H1 (cell line): ENCODE measurements at regions not wholly inside any gene's neighbourhood (a gene's known extent, or its start where the extent isn't known, plus 50 kb on each side); places are given as distances from the start of the nearest gene placed in this dataset.

Source experiments
- CTCF ChIA-PET: fragments of 300-600 bp; sonication (Branson Sonifier 250); formaldehyde crosslinking; loops from one replicate; lab custom pipeline; 2021; ENCODE audit not compliant: partially characterized antibody; lab: Charles Lee
- POLR2A ChIA-PET: fragments of 300-600 bp; sonication (Branson Sonifier 250); formaldehyde crosslinking; loops from one replicate; lab custom pipeline; 2021; ENCODE audit warnings: inconsistent platforms; ENCODE audit not compliant: partially characterized antibody; lab: Charles Lee
- DNase-seq, 2 experiments: peaks; one replicate each; pipeline versions ENCODE4 v3.0.0 to v3.0.0-alpha.2; 2010 to 2022; ENCODE audit warnings: low spot score in 2 of 2, low read depth in 1 of 2, mixed read lengths in 1 of 2
- FAIRE-seq: peaks from 2 replicates; lab custom pipeline; 2011; peaks lifted over from hg19 to GRCh38; lab: Jason Lieb, UNC
- H2AFZ ChIP-seq: 2 replicates; pipeline ENCODE4 v1.8.1; 2012; ENCODE audit warnings: low read length, inconsistent platforms
- H2AK5ac ChIP-seq: 2 replicates; pipeline ENCODE4 v1.6.1; 2013; ENCODE audit warnings: low read depth, low read length
- H2BK120ac ChIP-seq: replicated peaks from 2 replicates; pipeline ENCODE3; 2013; ENCODE audit warnings: low read depth, low read length, inconsistent platforms
- H2BK12ac ChIP-seq: 2 replicates; pipeline ENCODE4 v1.6.1; 2013; ENCODE audit warnings: low read depth, low read length
- H2BK15ac ChIP-seq: 2 replicates; pipeline ENCODE4 v1.6.1; 2013; ENCODE audit warnings: low read length
- H2BK20ac ChIP-seq: 2 replicates; pipeline ENCODE4 v1.6.1; 2013; ENCODE audit warnings: low read length
- H2BK5ac ChIP-seq: 2 replicates; pipeline ENCODE4 v1.6.1; 2013; ENCODE audit warnings: low read depth, low read length
- H3K14ac ChIP-seq: 2 replicates; pipeline ENCODE4 v1.6.1; 2013; ENCODE audit warnings: inconsistent platforms; ENCODE audit not compliant: insufficient read length
- H3K18ac ChIP-seq: 2 replicates; pipeline ENCODE4 v1.6.1; 2013; ENCODE audit warnings: low read length; ENCODE audit errors: extremely low read depth
- H3K23ac ChIP-seq: 2 replicates; pipeline ENCODE4 v1.6.1; 2013; ENCODE audit warnings: inconsistent platforms; ENCODE audit not compliant: insufficient read length
- H3K23me2 ChIP-seq: 2 replicates; pipeline ENCODE4 v1.6.1; 2013; ENCODE audit warnings: low read depth, low read length
- H3K27ac ChIP-seq: 2 replicates; pipeline ENCODE4 v1.6.1; 2011; ENCODE audit warnings: low read depth, low read length, inconsistent platforms
- H3K27me3 ChIP-seq, 4 experiments: replicated peaks in 1 of 4; 1 replicate in 1 of 4; 2 replicates in 3 of 4; pipeline versions ENCODE4 v1.6.1 to v1.8.1; 2011 to 2013; ENCODE audit warnings: low read length in 3 of 4, mild to moderate bottlenecking in 3 of 4, inconsistent platforms in 2 of 4, mixed read lengths in 2 of 4, moderate library complexity in 1 of 4; ENCODE audit not compliant: control insufficient read depth in 3 of 4, insufficient read depth in 3 of 4; ENCODE audit errors: extremely low read depth in 1 of 4
- H3K36me3 ChIP-seq, 4 experiments: 2 replicates each; pipeline versions ENCODE4 v1.6.1 to v1.8.1; 2011 to 2013; ENCODE audit warnings: mild to moderate bottlenecking in 4 of 4, low read length in 3 of 4, moderate library complexity in 2 of 4, control low read depth in 1 of 4, inconsistent platforms in 1 of 4; ENCODE audit not compliant: insufficient read depth in 4 of 4, control insufficient read depth in 2 of 4
- H3K4ac ChIP-seq: replicated peaks from 2 replicates; pipeline ENCODE3; 2013; ENCODE audit warnings: low read length, low read depth, mixed read lengths, inconsistent platforms; ENCODE audit not compliant: insufficient read length
- H3K4me1 ChIP-seq, 4 experiments: replicated peaks in 1 of 4; 1 replicate in 1 of 4; 2 replicates in 3 of 4; pipeline versions ENCODE4 v1.6.1 to v1.8.1; 2011 to 2013; ENCODE audit warnings: low read length in 3 of 4, inconsistent platforms in 2 of 4, mixed read lengths in 1 of 4; ENCODE audit not compliant: insufficient read depth in 4 of 4, control insufficient read depth in 3 of 4
- H3K4me2 ChIP-seq, 2 experiments: 2 replicates each; pipeline versions ENCODE4 v1.6.1 to v1.8.1; 2011 to 2013; ENCODE audit warnings: low read depth in 2 of 2, low read length in 2 of 2, control low read depth in 1 of 2, inconsistent platforms in 1 of 2, mild to moderate bottlenecking in 1 of 2; ENCODE audit not compliant: insufficient read depth in 1 of 2
- H3K4me3 ChIP-seq, 4 experiments: fragments of 200-600, 300-600 bp in 1 of 4; sonication (generic), shearing (Covaris generic), sonication (Bioruptor Twin) in 1 of 4; 2 replicates each; pipeline versions ENCODE4 v1.5.1 to v1.8.1; 2011 to 2016; ENCODE audit warnings: low read length in 4 of 4, low read depth in 3 of 4, control low read depth in 2 of 4, inconsistent platforms in 2 of 4, mild to moderate bottlenecking in 2 of 4, mixed read lengths in 1 of 4, moderate library complexity in 1 of 4; ENCODE audit not compliant: insufficient read depth in 2 of 4; ENCODE audit errors: extremely low read depth in 1 of 4
- H3K56ac ChIP-seq: replicated peaks from 2 replicates; pipeline ENCODE3; 2013; ENCODE audit warnings: low read depth, mild to moderate bottlenecking, mixed read lengths, low read length, inconsistent platforms; ENCODE audit not compliant: insufficient read length
- H3K79me1 ChIP-seq: 2 replicates; pipeline ENCODE4 v1.6.1; 2013; ENCODE audit warnings: low read depth, low read length, control low read depth
- H3K79me2 ChIP-seq, 2 experiments: 2 replicates each; pipeline versions ENCODE4 v1.6.1 to v1.8.1; 2012 to 2013; ENCODE audit warnings: low read length in 2 of 2, mild to moderate bottlenecking in 2 of 2, inconsistent platforms in 1 of 2; ENCODE audit not compliant: insufficient read depth in 2 of 2, control insufficient read depth in 1 of 2
- H3K9ac ChIP-seq, 4 experiments: replicated peaks in 1 of 4; 1 replicate in 1 of 4; 2 replicates in 3 of 4; pipeline versions ENCODE4 v1.6.1 to v1.8.1; 2011 to 2013; ENCODE audit warnings: low read depth in 3 of 4, low read length in 3 of 4, control low read depth in 2 of 4, mild to moderate bottlenecking in 2 of 4, moderate library complexity in 2 of 4, inconsistent platforms in 1 of 4; ENCODE audit errors: extremely low read depth in 1 of 4
- H3K9me3 ChIP-seq, 2 experiments: 2 replicates each; pipeline versions ENCODE4 v1.6.1 to v1.8.1; 2012 to 2013; ENCODE audit warnings: mild to moderate bottlenecking in 2 of 2, moderate library complexity in 2 of 2, control low read depth in 1 of 2, inconsistent platforms in 1 of 2, low read depth in 1 of 2, low read length in 1 of 2, mixed read lengths in 1 of 2; ENCODE audit not compliant: insufficient read depth in 2 of 2
- H4K20me1 ChIP-seq, 2 experiments: replicated peaks in 1 of 2; 2 replicates each; pipeline versions ENCODE3 to v1.8.1; 2011 to 2013; ENCODE audit warnings: inconsistent platforms in 2 of 2, low read length in 2 of 2, mild to moderate bottlenecking in 1 of 2; ENCODE audit not compliant: insufficient read depth in 2 of 2, control insufficient read depth in 1 of 2
- H4K5ac ChIP-seq: 2 replicates; pipeline ENCODE4 v1.6.1; 2013; ENCODE audit warnings: low read length, low read depth, mixed read lengths, inconsistent platforms; ENCODE audit not compliant: insufficient read length
- H4K8ac ChIP-seq: 2 replicates; pipeline ENCODE4 v1.8.0; 2013; ENCODE audit warnings: mild to moderate bottlenecking, moderate library complexity, low read length, inconsistent platforms; ENCODE audit not compliant: insufficient read depth; ENCODE audit errors: extremely low read depth
- H4K91ac ChIP-seq: replicated peaks from 2 replicates; pipeline ENCODE3; 2013; ENCODE audit warnings: low read length, mixed read lengths, inconsistent platforms; ENCODE audit not compliant: insufficient read length
- BRCA1 ChIP-seq: IDR thresholded peaks from 2 replicates; pipeline ENCODE4 v1.6.1; 2012; ENCODE audit warnings: low read depth, low read length, improper control_type of control experiment
- CHD1 ChIP-seq: IDR thresholded peaks from 2 replicates; pipeline ENCODE4 v1.6.1; 2012; ENCODE audit warnings: low read depth, low read length, improper control_type of control experiment
- EP300 ChIP-seq, 2 experiments: IDR thresholded peaks; 1 replicate in 1 of 2; 2 replicates in 1 of 2; pipeline ENCODE4 v1.6.1; 2011 to 2012; ENCODE audit warnings: low read depth in 2 of 2, low read length in 2 of 2, mild to moderate bottlenecking in 2 of 2, borderline replicate concordance in 1 of 2, inconsistent platforms in 1 of 2, moderate library complexity in 1 of 2
- FOSL1 ChIP-seq: IDR thresholded peaks from 2 replicates; pipeline ENCODE4 v1.6.1; 2011; ENCODE audit warnings: mild to moderate bottlenecking, low read depth, low read length, moderate library complexity; ENCODE audit not compliant: insufficient read depth
- GABPA ChIP-seq: IDR thresholded peaks from 2 replicates; pipeline ENCODE4 v1.6.1; 2011; ENCODE audit warnings: mild to moderate bottlenecking, low read length, moderate library complexity, borderline replicate concordance; ENCODE audit not compliant: insufficient read depth
- KDM1A ChIP-seq: fragments of 200-600, 300-600 bp; sonication (generic); IDR thresholded peaks from 2 replicates; pipeline ENCODE4 v1.7.1; 2016; ENCODE audit warnings: mild to moderate bottlenecking, low read length, borderline replicate concordance
- RBBP5 ChIP-seq: IDR thresholded peaks from 2 replicates; pipeline ENCODE4 v1.7.1; 2012; ENCODE audit warnings: low read depth, mild to moderate bottlenecking, inconsistent platforms, low read length, moderate library complexity, borderline replicate concordance
- RXRA ChIP-seq: IDR thresholded peaks from 2 replicates; pipeline ENCODE4 v1.6.1; 2011; ENCODE audit warnings: low read depth, mild to moderate bottlenecking, low read length, moderate library complexity; ENCODE audit not compliant: insufficient read depth
- SAP30 ChIP-seq: fragments of 300-600 bp; sonication (generic); IDR thresholded peaks from 2 replicates; pipeline ENCODE4 v1.7.1; 2012; ENCODE audit warnings: low read length, moderate library complexity, mild to moderate bottlenecking, inconsistent platforms; ENCODE audit not compliant: insufficient read depth, insufficient replicate concordance
- SP2 ChIP-seq: IDR thresholded peaks from 2 replicates; pipeline ENCODE4 v1.6.1; 2012; ENCODE audit warnings: mild to moderate bottlenecking, low read length, inconsistent platforms
- TEAD4 ChIP-seq: IDR thresholded peaks from 2 replicates; pipeline ENCODE4 v1.6.1; 2012; ENCODE audit warnings: low read depth, low read length, inconsistent platforms, mixed read lengths
- WGBS, 2 experiments: shearing (Covaris generic) in 1 of 2; methylation state at CpG; one replicate each; pipeline versions ENCODE4 v1.1.6 to v1.1.7; 2013 to 2015; ENCODE audit warnings: low lambda C conversion rate in 2 of 2, mixed read lengths in 2 of 2, inconsistent platforms in 1 of 2, low coverage in 1 of 2, missing lambda C conversion rate in 1 of 2; ENCODE audit not compliant: insufficient replicate concordance in 2 of 2, insufficient coverage in 1 of 2, insufficient read length in 1 of 2; ENCODE audit errors: extremely low coverage in 1 of 2, missing lambda C conversion rate in 1 of 2; 5-methylcytosine and 5-hydroxymethylcytosine counted together

GRCh38 chr6:44606504-44606903 is 219.0 kb downstream of the CDC5L start:
- H2BK5ac ChIP-seq = no peak overlapping the region
- no peak for DNase-seq
- H3K56ac ChIP-seq = no peak overlapping the region
- CTCF ChIA-PET = interaction anchor here (1.7 to 3.9 kb wide), 3 partner anchors 11 to 131 kb away, joined by 4 to 19 read pairs (median 6); no protein-coding TSS in a partner anchor
- POLR2A ChIA-PET = no interaction called here
- H3K18ac ChIP-seq = no peak overlapping the region
- no peak overlapping the region for H4K91ac ChIP-seq
- H3K23me2 ChIP-seq = no peaks in the 10 kb centered on the region
- no peaks in the 10 kb centered on the region for H4K20me1 ChIP-seq
- H3K4me1 ChIP-seq = no peaks in the 10 kb centered on the region
- H4K8ac ChIP-seq = no peak overlapping the region
- H3K9ac ChIP-seq = no peak overlapping the region
- no peak overlapping the region for H3K14ac ChIP-seq
- H3K79me1 ChIP-seq = no peaks in the 10 kb centered on the region
- no peak overlapping the region for H3K4me2 ChIP-seq
- no peak overlapping the region for H2BK15ac ChIP-seq
- FAIRE-seq = no peak
- H3K23ac ChIP-seq = no peak overlapping the region
- no peak overlapping the region for H2AFZ ChIP-seq
- H4K5ac ChIP-seq = no peak overlapping the region
- H3K36me3 ChIP-seq = no peaks in the 10 kb centered on the region
- 88% methylated on average over 8 of the region's 8 CpGs; no CpG with 5 or more reads in 1 of the 2 experiments for whole genome bisulfite sequencing, 2 experiments
- no peaks in the 10 kb centered on the region for H3K79me2 ChIP-seq
- TF ChIP-seq KDM1A (no peak), RBBP5 (no peak), CHD1 (no peak), EP300 (IDR thresholded peaks at IDR 0.05; ENCODE audit: borderline replicate concordance in 1 of 2, low read depth in 2 of 2, low read length in 2 of 2) (no peak), GABPA (no peak), FOSL1 (no peak), SP2 (no peak), RXRA (no peak), SAP30 (no peak), TEAD4 (no peak), BRCA1 (no peak)
- H2BK120ac ChIP-seq = no peak overlapping the region
- H3K4ac ChIP-seq = no peak overlapping the region
- H2BK12ac ChIP-seq = no peak overlapping the region
- no peaks in the 10 kb centered on the region for H3K9me3 ChIP-seq
- H3K4me3 ChIP-seq = no peak overlapping the region
- no peak overlapping the region for H2BK20ac ChIP-seq
- no peak overlapping the region for H3K27ac ChIP-seq
- H2AK5ac ChIP-seq = no peak overlapping the region
- no peaks in the 10 kb centered on the region for H3K27me3 ChIP-seq
